Hepatocyte (in vitro differentiated cells): ENCODE measurements at regions not wholly inside any gene's neighbourhood (a gene's known extent, or its start where the extent isn't known, plus 50 kb on each side); places are given as distances from the start of the nearest gene placed in this dataset.

Experiments used
- EZH2 ChIP-seq: fragments of 200-600 bp; sonication (generic); IDR thresholded peaks from 2 replicates; pipeline ENCODE4 v1.6.1; 2016; ENCODE audit warnings: antibody characterized with exemption, mild to moderate bottlenecking, borderline replicate concordance
- EZH2phosphoT487 ChIP-seq: fragments of 200-600 bp; sonication (generic); IDR thresholded peaks from one replicate; pipeline ENCODE4 v1.6.1; 2018; ENCODE audit warnings: antibody characterized with exemption, mild to moderate bottlenecking, low read depth, moderate library complexity; ENCODE audit not compliant: unreplicated experiment, severe bottlenecking
- TF ChIP-seq, protein P1 (sequence below): fragments of 200-600 bp; sonication (generic); IDR thresholded peaks from 2 replicates; pipeline ENCODE4 v1.5.1; 2016; ENCODE audit warnings: antibody characterized with exemption, mild to moderate bottlenecking; ENCODE audit not compliant: poor library complexity

DNA sequence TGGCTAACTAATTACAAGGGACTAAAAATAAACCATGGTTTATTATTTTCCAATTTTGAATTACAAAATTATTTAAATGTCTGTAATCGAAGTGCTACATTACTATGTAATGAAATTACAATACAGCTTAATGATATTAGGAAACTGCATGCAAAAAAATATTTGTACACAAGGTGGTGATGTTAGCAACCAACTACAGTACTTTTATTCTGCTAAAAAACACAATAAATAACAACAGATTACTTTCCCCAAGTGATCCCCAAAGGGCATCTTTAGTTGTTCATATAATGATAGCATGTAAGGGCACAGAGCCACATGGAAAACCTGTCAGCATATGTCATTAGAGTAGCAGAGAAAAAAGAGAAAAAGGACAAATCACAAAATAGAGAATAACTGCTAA, 147.5 kb upstream of the SOX2 start:
- TF ChIP-seq, protein P1, sequence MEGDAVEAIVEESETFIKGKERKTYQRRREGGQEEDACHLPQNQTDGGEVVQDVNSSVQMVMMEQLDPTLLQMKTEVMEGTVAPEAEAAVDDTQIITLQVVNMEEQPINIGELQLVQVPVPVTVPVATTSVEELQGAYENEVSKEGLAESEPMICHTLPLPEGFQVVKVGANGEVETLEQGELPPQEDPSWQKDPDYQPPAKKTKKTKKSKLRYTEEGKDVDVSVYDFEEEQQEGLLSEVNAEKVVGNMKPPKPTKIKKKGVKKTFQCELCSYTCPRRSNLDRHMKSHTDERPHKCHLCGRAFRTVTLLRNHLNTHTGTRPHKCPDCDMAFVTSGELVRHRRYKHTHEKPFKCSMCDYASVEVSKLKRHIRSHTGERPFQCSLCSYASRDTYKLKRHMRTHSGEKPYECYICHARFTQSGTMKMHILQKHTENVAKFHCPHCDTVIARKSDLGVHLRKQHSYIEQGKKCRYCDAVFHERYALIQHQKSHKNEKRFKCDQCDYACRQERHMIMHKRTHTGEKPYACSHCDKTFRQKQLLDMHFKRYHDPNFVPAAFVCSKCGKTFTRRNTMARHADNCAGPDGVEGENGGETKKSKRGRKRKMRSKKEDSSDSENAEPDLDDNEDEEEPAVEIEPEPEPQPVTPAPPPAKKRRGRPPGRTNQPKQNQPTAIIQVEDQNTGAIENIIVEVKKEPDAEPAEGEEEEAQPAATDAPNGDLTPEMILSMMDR: no peak
- TF ChIP-seq EZH2phosphoT487 (no peak), EZH2 (no peak)
